ENCODE measurements at regions not wholly inside any gene's neighbourhood (a gene's known extent, or its start where the extent isn't known, plus 50 kb on each side); places are given as distances from the start of the nearest gene placed in this dataset.
"Not testable (repeated sequence)": the region's sequence is repeated elsewhere in the genome, so short reads cannot be mapped to it uniquely, and the experiment has no call there.

DNA sequence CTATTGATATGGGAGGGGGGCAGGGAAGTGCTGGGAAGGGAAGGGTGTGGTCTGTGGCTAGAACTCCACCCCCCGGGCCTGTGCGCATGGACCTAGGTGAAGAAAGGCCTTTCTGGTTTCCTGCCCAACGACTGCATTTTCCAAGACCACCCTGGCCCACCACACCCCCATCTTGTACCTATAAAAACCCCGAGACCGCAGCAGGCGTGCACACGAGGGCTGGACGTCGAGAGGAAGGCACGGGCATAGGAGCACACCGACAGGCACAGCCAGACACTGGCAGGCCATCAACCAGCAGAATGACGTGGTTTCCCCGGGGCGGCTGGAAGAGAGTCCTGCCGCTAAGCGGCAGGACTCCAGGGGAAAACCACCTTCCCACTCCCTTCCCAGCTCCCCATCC, 981.1 kb downstream of the PCDH7 start:
- Histone ChIP-seq H3K9ac (ENCODE audit: low read depth, low read length) (no peak overlapping the region), H3K4me1 (ENCODE audit: insufficient read depth, low read length) (no peaks in the 10 kb centered on the region), H3K9me3 (ENCODE audit: control insufficient read depth, insufficient read depth, low read length) (peaks cover 7% of the 10 kb centered on the region), H3K36me3 (ENCODE audit: insufficient read depth, low read length) (no peaks in the 10 kb centered on the region)

DNA sequence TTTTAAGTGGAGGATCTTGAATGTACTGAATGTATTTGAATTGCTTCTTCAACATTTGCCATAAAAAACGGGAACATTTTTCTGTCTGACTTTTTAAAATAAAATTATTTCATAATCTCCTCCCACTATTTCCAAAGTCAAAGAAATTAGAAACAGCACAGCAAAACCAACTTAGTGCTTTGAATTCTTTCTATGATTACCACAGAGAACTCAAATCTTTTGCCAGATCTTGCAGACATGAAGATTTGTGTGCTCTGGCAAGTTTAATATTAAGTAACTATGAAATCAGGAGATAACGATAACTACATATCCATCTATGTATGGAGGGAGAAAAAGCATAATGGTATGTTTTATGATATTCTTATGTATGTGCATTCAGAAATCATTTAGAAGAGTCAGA, 982.2 kb downstream of the PCDH7 start:
- H3K4me1 ChIP-seq (ENCODE audit: insufficient read depth, low read length), result no peaks in the 10 kb centered on the region
- H3K36me3 ChIP-seq (ENCODE audit: insufficient read depth, low read length), result no peaks in the 10 kb centered on the region
- no peak overlapping the region for H3K9ac ChIP-seq (ENCODE audit: low read depth, low read length)
- peaks cover 7% of the 10 kb centered on the region for H3K9me3 ChIP-seq (ENCODE audit: control insufficient read depth, insufficient read depth, low read length)

- H3K4me1 ChIP-seq (ENCODE audit: insufficient read depth, low read length), result no peaks in the 10 kb centered on the region
- no peaks in the 10 kb centered on the region for H3K9me3 ChIP-seq (ENCODE audit: control insufficient read depth, insufficient read depth, low read length)
- H3K9ac ChIP-seq (ENCODE audit: low read depth, low read length), result no peak overlapping the region
- H3K36me3 ChIP-seq (ENCODE audit: insufficient read depth, low read length), result no peaks in the 10 kb centered on the region
These were observed 994.1 kb downstream of the PCDH7 start for GRCh38 chr4:31714238-31714637.

- H3K9me3 ChIP-seq (ENCODE audit: control insufficient read depth, insufficient read depth, low read length), result no peaks in the 10 kb centered on the region
- no peaks in the 10 kb centered on the region for H3K4me1 ChIP-seq (ENCODE audit: insufficient read depth, low read length)
- H3K9ac ChIP-seq (ENCODE audit: low read depth, low read length), result no peak overlapping the region
- no peaks in the 10 kb centered on the region for H3K36me3 ChIP-seq (ENCODE audit: insufficient read depth, low read length)
These were observed 995.1 kb downstream of the PCDH7 start for GRCh38 chr4:31715302-31715701.

DNA sequence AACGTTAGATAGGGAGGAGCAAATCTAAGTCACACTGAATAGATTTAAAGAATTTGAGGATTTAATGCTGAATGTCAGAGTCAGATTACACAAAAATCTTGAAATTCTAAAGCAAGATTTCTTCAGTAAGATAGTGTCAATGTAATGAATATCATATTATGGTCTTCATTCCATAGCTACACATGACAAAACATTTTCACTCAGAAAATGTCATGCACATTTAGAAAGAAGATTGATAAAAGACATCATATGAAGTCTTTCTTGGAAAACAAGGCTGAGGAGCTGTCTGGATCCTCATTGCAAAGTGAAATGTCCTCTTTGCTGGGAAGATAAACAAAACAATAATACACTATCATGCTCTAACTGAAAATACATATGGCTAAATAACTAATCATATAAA, 1006.9 kb downstream of the PCDH7 start:
- Histone ChIP-seq H3K36me3 (ENCODE audit: insufficient read depth, low read length) (no peaks in the 10 kb centered on the region), H3K4me1 (ENCODE audit: insufficient read depth, low read length) (no peaks in the 10 kb centered on the region), H3K9me3 (ENCODE audit: control insufficient read depth, insufficient read depth, low read length) (no peaks in the 10 kb centered on the region), H3K9ac (ENCODE audit: low read depth, low read length) (no peak overlapping the region)

GRCh38 chr4:31735004-31735403, 1014.8 kb downstream of the PCDH7 start:
- Histone ChIP-seq H3K9ac (ENCODE audit: low read depth, low read length) (no peak overlapping the region), H3K36me3 (ENCODE audit: insufficient read depth, low read length) (no peaks in the 10 kb centered on the region), H3K9me3 (ENCODE audit: control insufficient read depth, insufficient read depth, low read length) (no peaks in the 10 kb centered on the region), H3K4me1 (ENCODE audit: insufficient read depth, low read length) (no peaks in the 10 kb centered on the region)

GRCh38 chr4:31737419-31737818, 1017.2 kb downstream of the PCDH7 start:
- no peaks in the 10 kb centered on the region for H3K9me3 ChIP-seq (ENCODE audit: control insufficient read depth, insufficient read depth, low read length)

DNA sequence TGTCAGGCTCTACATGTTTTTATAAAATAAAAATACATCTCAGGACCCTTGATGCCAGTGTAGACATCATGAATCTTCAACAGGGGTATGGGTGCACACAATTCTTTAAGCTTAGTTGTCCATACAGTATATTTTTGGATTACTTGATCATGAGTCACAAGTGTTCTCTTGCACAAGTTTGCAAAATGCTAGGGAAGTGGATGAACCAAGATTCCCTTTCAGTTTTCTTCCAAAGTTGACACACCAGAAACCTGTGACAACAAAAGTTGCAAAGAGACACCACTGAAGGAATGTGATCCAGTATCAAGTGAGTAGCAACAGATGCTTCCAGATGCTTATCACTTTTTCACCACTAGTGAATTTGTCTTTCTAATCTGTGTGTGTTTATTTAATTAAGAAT, 1021.2 kb downstream of the PCDH7 start:
- no peak overlapping the region for H3K9ac ChIP-seq (ENCODE audit: low read depth, low read length)
- H3K36me3 ChIP-seq (ENCODE audit: insufficient read depth, low read length), result no peaks in the 10 kb centered on the region
- H3K9me3 ChIP-seq (ENCODE audit: control insufficient read depth, insufficient read depth, low read length), result no peaks in the 10 kb centered on the region
- no peaks in the 10 kb centered on the region for H3K4me1 ChIP-seq (ENCODE audit: insufficient read depth, low read length)

More at GRCh38 chr4:31737419-31737818, 1017.2 kb downstream of the PCDH7 start:
- no peak overlapping the region for H3K9ac ChIP-seq (ENCODE audit: low read depth, low read length)
- no peaks in the 10 kb centered on the region for H3K36me3 ChIP-seq (ENCODE audit: insufficient read depth, low read length)
- no peaks in the 10 kb centered on the region for H3K4me1 ChIP-seq (ENCODE audit: insufficient read depth, low read length)

DNA sequence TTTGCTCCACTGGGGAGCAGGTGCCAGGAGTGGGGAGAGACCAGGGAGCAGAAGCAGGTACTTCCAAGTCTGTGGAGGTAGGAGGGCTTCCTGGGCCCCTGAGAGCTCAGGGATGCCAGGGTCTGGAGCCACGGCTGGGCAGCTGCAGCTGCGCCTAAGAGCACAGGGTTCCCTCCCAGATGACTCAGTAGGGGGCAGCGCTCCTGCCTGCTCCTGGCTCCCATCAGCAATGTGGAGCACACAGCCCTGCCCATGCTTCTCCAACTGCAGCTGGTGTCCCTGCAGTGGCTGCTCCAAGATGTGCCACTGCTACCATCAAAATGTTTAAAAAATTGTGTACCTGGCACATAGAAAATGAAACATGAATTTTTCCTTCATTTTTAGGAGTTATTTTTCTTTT, 1028.2 kb downstream of the PCDH7 start:
- no peaks in the 10 kb centered on the region for H3K36me3 ChIP-seq (ENCODE audit: insufficient read depth, low read length)
- H3K4me1 ChIP-seq (ENCODE audit: insufficient read depth, low read length), result no peaks in the 10 kb centered on the region
- no peak overlapping the region for H3K9ac ChIP-seq (ENCODE audit: low read depth, low read length)

DNA sequence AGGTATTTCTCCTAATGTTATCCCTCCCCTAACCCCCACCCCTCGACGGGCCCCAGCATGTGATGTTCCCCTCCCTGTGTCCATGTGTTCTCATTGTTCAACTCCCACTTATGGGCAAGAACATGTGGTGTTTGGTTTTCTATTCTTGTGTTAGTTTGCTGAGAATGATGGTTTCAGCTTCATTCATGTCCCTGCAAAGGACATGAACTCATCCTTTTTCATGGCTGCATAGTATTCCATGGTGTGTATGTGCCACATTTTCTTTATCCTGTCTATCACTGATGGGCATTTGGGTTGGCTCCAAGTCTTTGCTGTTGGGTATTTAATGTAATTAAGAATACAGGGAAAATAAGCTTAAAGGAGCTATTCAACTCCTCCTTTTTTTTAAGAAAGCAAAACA, 1030.4 kb downstream of the PCDH7 start:
- H3K36me3 ChIP-seq (ENCODE audit: insufficient read depth, low read length); H3K9ac ChIP-seq (ENCODE audit: low read depth, low read length); H3K9me3 ChIP-seq (ENCODE audit: control insufficient read depth, insufficient read depth, low read length); H3K4me1 ChIP-seq (ENCODE audit: insufficient read depth, low read length): not testable (repeated sequence)

More for the DNA sequence above, 1028.2 kb downstream of the PCDH7 start:
- H3K9me3 ChIP-seq (ENCODE audit: control insufficient read depth, insufficient read depth, low read length), result no peaks in the 10 kb centered on the region; the same call in 1 of the 2 replicates

DNA sequence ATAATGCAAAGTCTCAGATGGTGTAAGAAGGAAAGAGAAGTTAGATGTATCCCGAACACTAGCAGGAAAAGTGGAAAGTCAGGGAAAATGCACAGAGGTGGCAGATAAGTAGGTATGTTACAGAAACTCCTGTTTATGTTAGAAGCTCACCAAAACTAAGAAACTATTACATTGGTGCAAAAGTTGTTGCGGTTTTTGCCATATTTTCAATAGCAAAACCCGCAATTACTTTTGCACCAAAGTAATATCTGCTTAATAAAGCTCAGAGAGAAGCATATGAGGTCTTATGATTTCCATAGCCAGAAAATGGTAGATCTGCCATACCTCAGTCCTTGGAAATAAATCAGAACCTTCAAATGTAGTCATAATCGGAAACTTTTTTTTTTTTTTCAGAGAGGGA, 1035.6 kb downstream of the PCDH7 start:
- H3K9me3 ChIP-seq (ENCODE audit: control insufficient read depth, insufficient read depth, low read length), result no peaks in the 10 kb centered on the region
- H3K36me3 ChIP-seq (ENCODE audit: insufficient read depth, low read length), result no peaks in the 10 kb centered on the region
- H3K4me1 ChIP-seq (ENCODE audit: insufficient read depth, low read length), result no peaks in the 10 kb centered on the region
- no peak overlapping the region for H3K9ac ChIP-seq (ENCODE audit: low read depth, low read length)

DNA sequence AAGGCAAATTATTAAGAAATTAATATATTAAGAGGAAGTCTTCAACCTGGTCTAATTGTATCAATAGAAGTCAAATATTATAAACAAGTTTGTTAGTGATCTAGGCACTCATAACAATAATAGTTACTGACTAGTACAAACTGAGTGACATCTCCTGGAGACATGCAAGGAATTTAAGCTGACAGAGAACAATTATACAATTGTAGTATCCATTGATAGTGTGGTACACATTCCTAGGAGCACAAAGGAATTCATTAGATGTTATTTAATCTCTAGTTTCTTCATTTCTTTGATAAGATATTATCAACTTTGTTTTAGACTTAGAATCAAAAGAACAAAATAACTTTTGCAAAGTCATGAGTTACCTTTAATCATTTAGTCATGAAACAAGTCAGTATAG, 1048.6 kb downstream of the PCDH7 start:
- Histone ChIP-seq H3K4me1 (ENCODE audit: insufficient read depth, low read length) (no peaks in the 10 kb centered on the region), H3K36me3 (ENCODE audit: insufficient read depth, low read length) (no peaks in the 10 kb centered on the region), H3K9ac (ENCODE audit: low read depth, low read length) (no peak overlapping the region), H3K9me3 (ENCODE audit: control insufficient read depth, insufficient read depth, low read length) (no peaks in the 10 kb centered on the region)

GRCh38 chr4:31783311-31783710, 1063.1 kb downstream of the PCDH7 start:
- Histone ChIP-seq H3K9ac (ENCODE audit: low read depth, low read length) (no peak overlapping the region), H3K36me3 (ENCODE audit: insufficient read depth, low read length) (no peaks in the 10 kb centered on the region), H3K9me3 (ENCODE audit: control insufficient read depth, insufficient read depth, low read length) (no peaks in the 10 kb centered on the region), H3K4me1 (ENCODE audit: insufficient read depth, low read length) (no peaks in the 10 kb centered on the region)

- no peaks in the 10 kb centered on the region for H3K9me3 ChIP-seq (ENCODE audit: control insufficient read depth, insufficient read depth, low read length)
- H3K9ac ChIP-seq (ENCODE audit: low read depth, low read length), result no peak overlapping the region
- H3K4me1 ChIP-seq (ENCODE audit: insufficient read depth, low read length), result no peaks in the 10 kb centered on the region
- no peaks in the 10 kb centered on the region for H3K36me3 ChIP-seq (ENCODE audit: insufficient read depth, low read length)
These were observed 1064.4 kb downstream of the PCDH7 start for GRCh38 chr4:31784558-31784957.

GRCh38 chr4:31787701-31788100, 1067.5 kb downstream of the PCDH7 start:
- Histone ChIP-seq H3K36me3 (ENCODE audit: insufficient read depth, low read length) (no peaks in the 10 kb centered on the region), H3K9me3 (ENCODE audit: control insufficient read depth, insufficient read depth, low read length) (no peaks in the 10 kb centered on the region), H3K9ac (ENCODE audit: low read depth, low read length) (no peak overlapping the region), H3K4me1 (ENCODE audit: insufficient read depth, low read length) (no peaks in the 10 kb centered on the region)

GRCh38 chr4:31788676-31789075, 1068.5 kb downstream of the PCDH7 start:
- Histone ChIP-seq H3K36me3 (ENCODE audit: insufficient read depth, low read length) (no peaks in the 10 kb centered on the region), H3K9me3 (ENCODE audit: control insufficient read depth, insufficient read depth, low read length) (no peaks in the 10 kb centered on the region), H3K4me1 (ENCODE audit: insufficient read depth, low read length) (no peaks in the 10 kb centered on the region), H3K9ac (ENCODE audit: low read depth, low read length) (no peak overlapping the region)

Measured in ES-I3 (cell line).